ENCODE measurements at regions not wholly inside any gene's neighbourhood (a gene's known extent, or its start where the extent isn't known, plus 50 kb on each side); places are given as distances from the start of the nearest gene placed in this dataset.

GRCh38 chr14:53333809-53334208 lies 180.7 kb upstream of the DDHD1 start:
- no peak for DNase-seq (ENCODE audit: low read depth in 1 of 2, low spot score in 1 of 2)
- Histone ChIP-seq H3K4me3 (replicated peaks; ENCODE audit: insufficient read depth, low read length) (no peak overlapping the region), H3K27ac (replicated peaks) (no peak overlapping the region), H3K27me3 (ENCODE audit: insufficient read depth, poor library complexity, severe bottlenecking) (peaks cover 2% of the 10 kb centered on the region)
- TF ChIP-seq GABPA (IDR thresholded peaks at IDR 0.05; ENCODE audit: low read depth), result no peak
- no peak for TF ChIP-seq REST (IDR thresholded peaks at IDR 0.05; ENCODE audit: insufficient replicate concordance, low read depth)
- TF ChIP-seq POLR2AphosphoS5 (IDR thresholded peaks at IDR 0.05; ENCODE audit: low read depth), result no peak
- TF ChIP-seq CTCF (IDR thresholded peaks at IDR 0.05; ENCODE audit: insufficient read depth, low read length), result no peak
- TF ChIP-seq SPI1 (IDR thresholded peaks at IDR 0.05; ENCODE audit: borderline replicate concordance, low read depth), result no peak

GRCh38 chr14:53331921-53332320 lies 178.8 kb upstream of the DDHD1 start:
- Histone ChIP-seq H3K27ac (replicated peaks) (no peak overlapping the region), H3K4me3 (replicated peaks; ENCODE audit: insufficient read depth, low read length) (no peak overlapping the region), H3K27me3 (ENCODE audit: insufficient read depth, poor library complexity, severe bottlenecking) (peaks cover 2% of the 10 kb centered on the region)
- no peak for DNase-seq (ENCODE audit: low read depth in 1 of 2, low spot score in 1 of 2)
- TF ChIP-seq POLR2AphosphoS5 (IDR thresholded peaks at IDR 0.05; ENCODE audit: low read depth) (no peak), SPI1 (IDR thresholded peaks at IDR 0.05; ENCODE audit: borderline replicate concordance, low read depth) (no peak), GABPA (IDR thresholded peaks at IDR 0.05; ENCODE audit: low read depth) (no peak), CTCF (IDR thresholded peaks at IDR 0.05; ENCODE audit: insufficient read depth, low read length) (no peak), REST (IDR thresholded peaks at IDR 0.05; ENCODE audit: insufficient replicate concordance, low read depth) (no peak)

- peaks cover 2% of the 10 kb centered on the region for H3K27me3 ChIP-seq (ENCODE audit: insufficient read depth, poor library complexity, severe bottlenecking)
- H3K27ac ChIP-seq (replicated peaks), result no peak overlapping the region
- no peak overlapping the region for H3K4me3 ChIP-seq (replicated peaks; ENCODE audit: insufficient read depth, low read length)
- no peak for DNase-seq (ENCODE audit: low read depth in 1 of 2, low spot score in 1 of 2)
- no peak for TF ChIP-seq GABPA (IDR thresholded peaks at IDR 0.05; ENCODE audit: low read depth)
These were observed 178.1 kb upstream of the DDHD1 start for GRCh38 chr14:53331247-53331646.

- H3K4me3 ChIP-seq (replicated peaks; ENCODE audit: insufficient read depth, low read length), result no peak overlapping the region
- no peak for DNase-seq (ENCODE audit: low read depth in 1 of 2, low spot score in 1 of 2)
- peaks cover 2% of the 10 kb centered on the region for H3K27me3 ChIP-seq (ENCODE audit: insufficient read depth, poor library complexity, severe bottlenecking)
- TF ChIP-seq POLR2AphosphoS5 (IDR thresholded peaks at IDR 0.05; ENCODE audit: low read depth) (no peak), CTCF (IDR thresholded peaks at IDR 0.05; ENCODE audit: insufficient read depth, low read length) (no peak), GABPA (IDR thresholded peaks at IDR 0.05; ENCODE audit: low read depth) (no peak), SPI1 (IDR thresholded peaks at IDR 0.05; ENCODE audit: borderline replicate concordance, low read depth) (no peak)
- no peak overlapping the region for H3K27ac ChIP-seq (replicated peaks)
These were observed 177.3 kb upstream of the DDHD1 start for GRCh38 chr14:53330441-53330840.

Measured in HL-60 (cell line).